Right lobe of liver (tissue), 4 donors: ENCODE measurements at regions not wholly inside any gene's neighbourhood (a gene's known extent, or its start where the extent isn't known, plus 50 kb on each side); places are given as distances from the start of the nearest gene placed in this dataset.

Source experiments
- CTCF ChIP-seq, 4 donors: fragments of 200-600 bp in 3 of 4; fragments of 450-650 bp in 1 of 4; IDR thresholded peaks; one replicate each; pipeline versions ENCODE4 v1.5.1 to v1.8.0; 2016 to 2022; ENCODE audit warnings: antibody characterized with exemption in 4 of 4, mild to moderate bottlenecking in 2 of 4
- POLR2A ChIP-seq: fragments of 450-650 bp; IDR thresholded peaks from one replicate; pipeline ENCODE4 v1.6.1; 2017; ENCODE audit warnings: antibody characterized with exemption, mild to moderate bottlenecking
- donor health status: DM: no; HTN: no; CAD: no.
- donor health status: DM: no; HTN: no; CAD: no.
- donor health status: DM: no; HTN: yes; CAD: no.

GRCh38 chr17:68775318-68775717 is 174.2 kb upstream of the FAM20A start:
- TF ChIP-seq CTCF (IDR thresholded peaks at IDR 0.05) (no peak), POLR2A (no peak)
